Smooth muscle cell (in vitro differentiated cells): ENCODE measurements at regions not wholly inside any gene's neighbourhood (a gene's known extent, or its start where the extent isn't known, plus 50 kb on each side); places are given as distances from the start of the nearest gene placed in this dataset.

Experiments
- DNase-seq: peaks from one replicate; lab custom pipeline; 2025; ENCODE audit not compliant: unreplicated experiment; lab: John Stamatoyannopoulos, UW
- H2AFZ ChIP-seq: fragments of 200-600 bp; sonication (generic); 2 replicates; pipeline ENCODE4 v1.6.0; 2016; ENCODE audit warnings: antibody characterized with exemption, low read depth, mild to moderate bottlenecking
- H3F3A ChIP-seq: fragments of 200-600 bp; sonication (generic); 2 replicates; pipeline ENCODE4 v1.6.0; 2017; ENCODE audit warnings: antibody characterized with exemption, low read depth
- H3K27ac ChIP-seq: fragments of 200-600 bp; sonication (generic); 2 replicates; pipeline ENCODE4 v1.5.1; 2016; ENCODE audit warnings: low read depth, mild to moderate bottlenecking
- H3K27me3 ChIP-seq: fragments of 200-600 bp; sonication (generic); 2 replicates; pipeline ENCODE4 v1.6.1; 2016; ENCODE audit warnings: low read depth, mild to moderate bottlenecking
- H3K36me3 ChIP-seq: fragments of 200-600 bp; sonication (generic); 2 replicates; pipeline ENCODE4 v1.5.1; 2016; ENCODE audit warnings: low read depth
- H3K4me1 ChIP-seq: fragments of 200-600 bp; sonication (generic); 2 replicates; pipeline ENCODE4 v1.5.1; 2016; ENCODE audit warnings: low read depth
- H3K4me2 ChIP-seq: fragments of 200-600 bp; sonication (generic); 2 replicates; pipeline ENCODE4 v1.6.0; 2016; ENCODE audit warnings: mild to moderate bottlenecking
- H3K4me3 ChIP-seq: fragments of 200-600 bp; sonication (generic); 2 replicates; pipeline ENCODE4 v1.5.1; 2016; ENCODE audit warnings: mild to moderate bottlenecking
- H3K79me2 ChIP-seq: fragments of 200-600 bp; sonication (generic); 2 replicates; pipeline ENCODE4 v1.6.0; 2016; ENCODE audit warnings: low read depth, mild to moderate bottlenecking
- H3K9ac ChIP-seq: fragments of 200-600 bp; sonication (generic); 2 replicates; pipeline ENCODE4 v1.6.0; 2016; ENCODE audit warnings: low read depth
- H3K9me3 ChIP-seq: fragments of 200-600 bp; sonication (generic); replicated peaks from 2 replicates; pipeline ENCODE4 v1.5.1; 2016; ENCODE audit warnings: low read depth
- H4K20me1 ChIP-seq: fragments of 200-600 bp; sonication (generic); 2 replicates; pipeline ENCODE4 v1.6.0; 2016; ENCODE audit warnings: low read depth
- CTCF ChIP-seq: fragments of 200-600 bp; sonication (generic); IDR thresholded peaks from 2 replicates; pipeline ENCODE4 v1.5.1; 2017; ENCODE audit warnings: borderline replicate concordance, mild to moderate bottlenecking, antibody characterized with exemption; ENCODE audit not compliant: insufficient read depth, poor library complexity, severe bottlenecking
- WGBS: methylation state at CpG from one replicate; pipeline ENCODE4 v1.1.7; 2016; ENCODE audit warnings: low lambda C conversion rate; 5-methylcytosine and 5-hydroxymethylcytosine counted together

- no peaks in the 10 kb centered on the region for H3F3A ChIP-seq
- no peak overlapping the region for H3K27ac ChIP-seq
- no peak overlapping the region for H2AFZ ChIP-seq
- H3K4me1 ChIP-seq, result no peaks in the 10 kb centered on the region
- no peaks in the 10 kb centered on the region for H3K27me3 ChIP-seq
- no peak overlapping the region for H3K4me3 ChIP-seq
- no peaks in the 10 kb centered on the region for H3K9me3 ChIP-seq
- H3K4me2 ChIP-seq, result no peak overlapping the region
- no peak overlapping the region for H3K9ac ChIP-seq
- no peak for DNase-seq
- no peaks in the 10 kb centered on the region for H3K79me2 ChIP-seq
- no peak for TF ChIP-seq CTCF
- H3K36me3 ChIP-seq, result no peaks in the 10 kb centered on the region
- H4K20me1 ChIP-seq, result no peaks in the 10 kb centered on the region
Observed at GRCh38 chrX:80223982-80224579, 196.2 kb upstream of the TENT5D start.

GRCh38 chrX:80229626-80230025 is 190.6 kb upstream of the TENT5D start:
- no peak for TF ChIP-seq CTCF
- no peak for DNase-seq
- Histone ChIP-seq H3K36me3 (no peaks in the 10 kb centered on the region), H2AFZ (no peak overlapping the region), H3K27ac (no peak overlapping the region), H4K20me1 (no peaks in the 10 kb centered on the region), H3K4me3 (no peak overlapping the region), H3K4me2 (no peak overlapping the region), H3K9me3 (no peaks in the 10 kb centered on the region), H3F3A (no peaks in the 10 kb centered on the region), H3K4me1 (no peaks in the 10 kb centered on the region), H3K79me2 (no peaks in the 10 kb centered on the region), H3K9ac (no peak overlapping the region), H3K27me3 (no peaks in the 10 kb centered on the region)
- 75% methylated on average over 2 of the region's 2 CpGs for WGBS

GRCh38 chrX:80237072-80237471 is 183.2 kb upstream of the TENT5D start:
- Histone ChIP-seq H3K79me2 (no peaks in the 10 kb centered on the region), H3F3A (no peaks in the 10 kb centered on the region), H3K9ac (no peak overlapping the region), H4K20me1 (no peaks in the 10 kb centered on the region), H3K27ac (no peak overlapping the region), H3K27me3 (no peaks in the 10 kb centered on the region), H3K36me3 (no peaks in the 10 kb centered on the region), H3K9me3 (no peaks in the 10 kb centered on the region), H3K4me1 (no peaks in the 10 kb centered on the region), H3K4me3 (no peak overlapping the region), H3K4me2 (no peak overlapping the region), H2AFZ (no peak overlapping the region)
- no peak for TF ChIP-seq CTCF
- DNase-seq, result no peak
- 65% methylated on average over 5 of the region's 5 CpGs for WGBS

- H3F3A ChIP-seq, result no peaks in the 10 kb centered on the region
- no peak overlapping the region for H3K4me3 ChIP-seq
- H3K9ac ChIP-seq, result no peak overlapping the region
- peak; percentile 2 for TF ChIP-seq CTCF
- H2AFZ ChIP-seq, result no peak overlapping the region
- H3K4me2 ChIP-seq, result no peak overlapping the region
- H3K27me3 ChIP-seq, result no peaks in the 10 kb centered on the region
- DNase-seq, result no peak
- no peaks in the 10 kb centered on the region for H3K4me1 ChIP-seq
- no peaks in the 10 kb centered on the region for H3K36me3 ChIP-seq
- H3K79me2 ChIP-seq, result no peaks in the 10 kb centered on the region
- H4K20me1 ChIP-seq, result no peaks in the 10 kb centered on the region
- no peak overlapping the region for H3K27ac ChIP-seq
- H3K9me3 ChIP-seq, result no peaks in the 10 kb centered on the region
- WGBS, result 36% methylated on average over 2 of the region's 2 CpGs
Observed at GRCh38 chrX:80246271-80246670, 174.0 kb upstream of the TENT5D start.
